Astrocyte (in vitro differentiated cells and primary cell): ENCODE measurements at regions not wholly inside any gene's neighbourhood (a gene's known extent, or its start where the extent isn't known, plus 50 kb on each side); places are given as distances from the start of the nearest gene placed in this dataset.

ENCODE experiments used
- CTCF ChIP-seq: IDR thresholded peaks from 2 replicates; pipeline ENCODE4 v1.5.1; 2011; ENCODE audit warnings: low read depth, mild to moderate bottlenecking, inconsistent platforms, low read length, moderate library complexity; ENCODE audit not compliant: insufficient read depth
- EZH2 ChIP-seq: IDR thresholded peaks from 2 replicates; pipeline ENCODE4 v1.6.1; 2012; ENCODE audit warnings: mild to moderate bottlenecking, low read length, inconsistent platforms; ENCODE audit not compliant: insufficient read depth

DNA sequence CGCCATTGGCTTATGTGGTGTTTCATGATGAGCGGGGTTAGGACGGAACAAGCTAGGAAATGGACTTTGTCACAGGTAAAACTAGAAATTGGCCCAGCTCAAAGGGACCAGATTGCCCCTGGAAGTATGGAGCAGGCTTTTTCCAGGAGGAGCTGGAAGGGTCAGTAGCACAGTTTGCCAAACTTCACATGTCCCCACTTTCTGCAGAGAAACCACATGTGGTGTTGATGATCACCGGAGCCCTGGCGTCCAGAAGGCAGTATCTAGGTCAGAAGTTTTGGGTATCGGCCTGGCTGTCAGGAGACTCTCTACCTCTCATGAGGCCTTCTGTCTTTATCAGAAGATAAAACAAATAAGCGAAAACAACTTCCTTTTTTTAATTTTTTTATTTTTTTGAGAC, 248.5 kb downstream of the SOX9 start:
- TF ChIP-seq CTCF (no peak), EZH2 (no peak)
